Stimulated activated CD4-positive, alpha-beta T cell treated with anti-CD3 and anti-CD28 coated beads, Interleukin-1b, Interleukin-23, amount 100 ng/mL, for 4 hours (primary cell): ENCODE measurements at regions not wholly inside any gene's neighbourhood (a gene's known extent, or its start where the extent isn't known, plus 50 kb on each side); places are given as distances from the start of the nearest gene placed in this dataset.

Source experiments
- DNase-seq, 2 donors: peaks; one replicate each; pipeline ENCODE4 v3.0.0-alpha.2; 2020; ENCODE audit warnings: low read depth in 2 of 2

DNA sequence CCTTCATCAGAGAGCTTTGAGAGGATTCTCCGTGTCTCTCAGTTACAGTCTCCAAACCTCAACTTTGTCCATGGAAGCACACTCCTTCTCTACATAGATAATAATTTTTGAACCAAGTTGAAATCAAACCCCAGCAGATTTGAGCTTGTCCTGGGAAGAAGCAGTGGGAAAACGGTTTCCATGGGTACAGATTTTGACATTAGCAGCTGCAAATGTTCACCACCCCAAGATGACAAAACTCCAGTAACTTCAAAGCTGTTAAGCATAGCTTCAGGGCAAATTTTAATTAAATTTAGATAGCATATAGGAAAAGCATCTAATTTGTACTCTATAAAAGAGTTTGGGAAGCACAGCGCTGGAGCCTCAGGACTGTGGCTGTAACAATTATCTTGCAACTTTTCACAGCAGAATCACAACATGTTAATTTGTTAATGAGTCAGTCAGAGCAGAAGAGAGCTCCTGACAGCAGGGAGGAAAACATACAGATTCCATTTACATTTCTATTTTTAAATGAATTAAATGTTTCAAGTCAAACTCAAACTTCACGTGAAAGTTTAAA lies 240.7 kb downstream of the BMP7 start:
- no peak for DNase-seq

DNA sequence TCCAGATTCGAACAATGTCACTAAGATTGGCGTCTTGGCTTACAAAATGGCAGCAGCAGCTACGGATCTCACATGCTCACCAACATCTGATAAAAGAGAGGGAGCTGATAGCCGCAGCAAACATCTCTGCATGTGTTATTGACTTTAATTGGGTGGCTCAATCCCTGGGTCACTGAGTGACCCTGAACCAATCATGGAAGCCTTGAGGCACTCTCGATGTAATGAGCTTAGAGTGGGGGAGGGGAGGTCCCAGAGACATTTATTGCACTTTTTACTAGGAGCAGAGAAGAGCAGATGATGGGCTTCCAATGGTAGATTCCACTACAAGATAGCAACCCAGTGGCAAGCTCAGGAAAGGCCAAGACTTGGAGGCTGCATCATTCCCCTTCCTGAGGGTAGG lies 238.7 kb downstream of the BMP7 start:
- DNase-seq, result no peak

DNA sequence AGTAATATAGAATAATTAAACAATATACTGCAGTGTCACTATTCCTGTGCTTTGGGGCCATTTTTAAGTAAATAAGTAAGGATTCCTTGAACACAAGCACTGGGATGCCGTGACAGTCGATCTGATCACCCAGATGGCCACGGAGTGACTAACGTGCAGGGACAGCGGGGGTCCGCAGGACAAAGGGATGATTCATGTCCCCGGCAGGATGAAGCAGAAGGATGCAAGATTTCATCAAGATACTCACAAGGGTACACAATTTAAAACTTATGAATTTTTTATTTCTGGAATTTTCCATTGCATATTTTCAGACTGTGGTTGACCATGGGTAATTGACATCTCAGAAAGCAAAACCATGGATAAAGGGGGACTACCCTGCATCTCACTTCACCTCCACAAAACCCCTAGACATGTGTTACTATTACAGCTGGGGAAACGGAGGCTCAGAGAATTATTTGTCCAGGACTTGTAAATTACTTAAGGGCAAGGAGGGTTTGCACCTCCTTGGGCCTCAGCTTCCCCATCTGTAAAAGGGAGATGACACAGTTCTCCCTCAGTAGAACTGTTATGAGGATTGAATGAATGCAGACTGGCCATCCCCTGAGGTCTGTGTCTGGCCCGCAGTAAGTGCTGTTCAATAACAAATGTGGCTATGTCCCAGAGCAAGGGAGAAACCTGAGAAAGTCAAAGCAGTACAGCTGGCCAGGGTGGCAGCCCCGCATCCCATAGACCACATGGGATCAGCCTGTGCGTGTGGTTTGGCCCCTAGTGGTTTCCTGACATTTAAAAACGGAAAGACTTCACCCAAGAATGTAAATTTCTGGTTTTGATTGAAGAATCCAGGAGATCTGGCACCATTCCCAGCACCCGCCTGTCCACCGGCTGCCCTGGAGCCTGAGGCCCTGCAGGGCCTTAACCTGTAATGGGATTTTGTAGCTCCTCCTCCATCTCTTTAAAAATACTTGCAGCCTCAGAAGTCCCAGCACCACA lies 235.5 kb downstream of the BMP7 start:
- no peak for DNase-seq

DNA sequence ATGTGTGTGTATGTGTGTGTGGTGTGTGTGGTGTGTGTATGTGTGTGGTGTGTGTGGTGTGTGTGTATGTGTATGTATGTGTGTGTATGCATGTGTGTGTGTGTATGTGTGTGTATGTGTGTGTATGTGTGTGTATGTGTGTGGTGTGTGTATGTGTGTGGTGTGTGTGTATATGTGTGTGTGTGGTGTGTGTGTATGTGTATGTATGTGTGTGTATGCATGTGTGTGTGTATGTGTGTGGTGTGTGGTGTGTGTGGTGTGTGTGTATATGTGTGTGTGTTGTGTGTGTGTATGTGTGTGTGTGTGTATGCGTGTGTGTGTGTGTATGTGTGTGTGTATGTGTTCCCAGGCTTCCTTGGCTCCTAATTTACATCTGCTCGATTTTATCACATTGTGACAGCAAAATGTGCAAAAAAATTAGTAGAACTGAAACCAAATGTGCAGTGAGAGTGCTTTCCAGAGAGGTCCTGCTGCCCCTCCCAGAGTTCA lies 234.5 kb downstream of the BMP7 start:
- DNase-seq, result no peak

DNA sequence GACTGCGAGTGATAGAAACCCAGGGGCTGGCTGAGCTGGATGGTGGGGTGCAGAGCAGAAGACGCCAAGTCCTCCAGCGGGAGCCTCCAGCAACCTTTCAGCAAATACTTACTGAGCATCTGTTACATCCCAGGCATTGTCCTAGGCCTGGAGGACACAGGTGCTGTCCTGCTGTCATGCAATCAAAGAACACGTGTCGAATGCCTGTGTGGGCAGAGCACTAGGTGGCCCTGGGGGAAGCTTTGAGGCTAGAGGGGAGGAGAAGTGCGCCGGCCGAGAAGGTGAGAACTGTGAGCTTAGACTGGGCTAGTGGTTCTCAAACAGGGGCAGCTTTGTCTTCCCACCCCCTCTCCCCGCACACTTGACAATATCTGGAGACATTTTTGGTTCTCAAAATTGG lies 233.6 kb downstream of the BMP7 start:
- no peak for DNase-seq

DNA sequence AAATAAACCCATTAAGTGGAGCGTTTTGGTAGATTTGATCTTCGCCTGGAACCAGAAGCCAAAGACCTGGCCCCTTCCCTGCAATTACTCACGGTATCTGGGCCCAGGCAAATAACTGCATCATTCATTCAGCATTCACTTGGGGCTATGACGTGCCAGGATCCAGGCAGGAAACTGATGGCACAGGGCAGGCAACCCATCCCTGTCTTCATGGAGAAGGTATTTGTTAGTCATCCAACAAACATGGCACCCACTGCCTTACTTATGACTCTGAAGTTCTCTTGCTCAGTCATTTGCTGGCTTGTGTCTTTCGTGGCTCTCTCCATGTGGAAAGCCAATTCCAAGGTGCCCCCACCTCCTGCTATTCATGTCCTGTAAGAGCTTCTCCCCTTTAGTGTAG lies 232.4 kb downstream of the BMP7 start:
- DNase-seq, result no peak

DNA sequence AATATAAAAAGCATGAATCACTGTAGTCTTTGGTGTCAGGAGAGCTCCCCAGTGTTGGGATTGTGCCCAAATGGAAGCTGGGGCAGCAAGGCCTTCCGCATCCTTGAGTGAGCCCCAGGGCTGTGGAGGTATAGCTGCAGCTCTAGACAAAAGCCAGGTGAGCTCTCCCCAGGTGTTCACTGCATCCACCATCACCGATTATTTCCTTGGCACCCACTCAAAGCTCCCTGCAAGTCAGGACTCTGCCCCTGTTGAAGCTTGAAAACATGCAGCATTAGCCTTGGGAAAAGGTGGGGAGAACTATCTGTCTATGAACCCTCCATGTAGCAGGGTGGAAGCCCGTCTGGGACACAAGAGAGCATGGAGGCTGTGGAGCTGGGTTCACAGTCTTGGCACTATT lies 228.8 kb downstream of the BMP7 start:
- DNase-seq, result no peak

DNA sequence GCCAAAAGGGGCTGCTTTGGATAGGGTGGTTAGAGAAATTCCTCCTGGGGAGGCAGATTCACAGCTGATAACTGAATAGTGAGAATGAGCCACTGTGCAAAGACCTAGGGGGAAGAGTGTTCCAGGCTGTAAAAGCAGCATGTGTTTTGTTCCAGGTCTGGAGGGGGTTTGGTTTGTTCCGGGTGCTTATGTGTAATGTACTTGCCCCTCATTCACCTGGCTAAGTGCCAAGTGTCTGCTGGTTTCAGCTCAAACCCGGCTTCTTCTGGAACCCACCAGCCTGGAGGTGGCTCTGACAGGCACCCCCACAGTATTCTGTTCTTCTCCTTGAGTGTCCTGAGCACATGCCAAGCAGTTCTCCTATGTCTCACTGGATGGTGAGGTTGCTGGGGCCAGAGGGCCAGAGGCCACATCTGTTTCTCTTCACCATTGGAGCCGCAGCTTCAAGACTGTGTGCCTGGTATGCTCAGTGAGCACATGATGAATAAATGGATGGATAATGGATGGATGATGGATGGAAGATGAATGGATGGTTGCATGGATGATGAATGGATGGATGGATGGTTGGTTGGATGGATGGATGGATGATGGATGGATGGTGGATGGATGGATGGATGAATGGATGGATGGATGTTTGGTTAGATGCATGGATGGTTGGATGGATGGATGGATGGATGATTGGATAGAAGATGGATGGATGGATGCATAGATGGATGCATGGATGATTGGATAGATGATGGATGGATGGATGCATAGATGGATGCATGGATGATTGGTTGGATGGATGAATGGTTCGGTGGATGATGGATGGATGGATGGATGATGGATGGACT lies 227.6 kb downstream of the BMP7 start:
- no peak for DNase-seq

DNA sequence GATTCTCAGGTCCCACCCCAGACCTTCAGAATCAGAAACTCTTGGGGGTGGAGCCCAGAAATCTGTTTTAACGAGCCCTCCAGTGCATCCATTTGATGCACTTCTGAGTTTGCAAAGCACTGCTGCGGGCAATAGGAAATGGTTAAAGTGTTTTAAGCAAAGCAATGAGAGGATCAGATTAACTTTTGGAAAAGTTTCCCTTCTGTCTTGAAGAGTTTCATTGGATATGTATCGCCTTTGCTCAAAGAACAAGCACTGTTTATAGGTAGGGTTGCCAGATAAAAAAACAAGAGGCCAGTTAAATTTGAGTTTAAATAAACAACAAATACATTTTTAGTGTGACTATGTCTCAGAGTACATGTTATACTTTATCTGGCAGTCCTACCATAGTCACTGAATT lies 226.0 kb downstream of the BMP7 start:
- no peak for DNase-seq

DNA sequence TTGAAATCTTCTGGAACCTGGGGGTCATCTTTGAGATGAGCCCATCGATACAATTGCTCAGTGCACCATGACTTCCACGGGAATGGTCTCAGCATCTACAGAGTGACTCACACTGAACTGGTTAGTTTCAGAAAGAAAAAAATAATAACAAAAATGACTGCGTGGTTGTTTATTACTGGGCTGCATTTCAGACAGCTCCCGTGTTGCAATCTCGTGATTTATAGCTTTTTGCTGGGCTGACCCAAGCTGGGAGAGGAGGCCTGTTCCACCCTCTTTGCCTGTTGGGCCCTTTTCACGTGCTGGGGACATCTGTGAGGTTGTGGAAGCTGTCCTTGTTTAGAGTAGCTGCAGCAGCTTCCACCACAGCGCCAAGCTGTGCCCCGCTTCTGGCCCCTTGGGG lies 225.5 kb downstream of the BMP7 start:
- no peak for DNase-seq

DNA sequence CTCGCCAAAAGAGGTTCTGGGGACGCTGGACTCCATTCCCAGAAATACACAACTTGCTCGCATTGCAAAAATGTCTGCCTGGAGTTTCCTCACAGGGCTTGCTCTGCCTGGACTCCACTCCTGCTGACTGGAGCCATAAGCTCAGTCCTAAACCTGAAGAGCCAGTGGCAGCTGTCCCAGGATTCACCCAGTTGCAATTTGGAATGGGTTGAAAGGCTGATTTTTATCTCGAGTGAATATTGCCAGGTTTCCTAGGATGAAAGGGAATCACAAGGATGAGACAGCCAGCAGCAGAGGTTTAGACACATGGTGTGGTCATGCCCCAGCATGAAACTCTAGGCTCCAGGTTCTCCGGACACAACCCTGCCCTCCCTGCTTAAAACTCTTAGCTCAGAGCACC lies 223.3 kb downstream of the BMP7 start:
- DNase-seq, result no peak

DNA sequence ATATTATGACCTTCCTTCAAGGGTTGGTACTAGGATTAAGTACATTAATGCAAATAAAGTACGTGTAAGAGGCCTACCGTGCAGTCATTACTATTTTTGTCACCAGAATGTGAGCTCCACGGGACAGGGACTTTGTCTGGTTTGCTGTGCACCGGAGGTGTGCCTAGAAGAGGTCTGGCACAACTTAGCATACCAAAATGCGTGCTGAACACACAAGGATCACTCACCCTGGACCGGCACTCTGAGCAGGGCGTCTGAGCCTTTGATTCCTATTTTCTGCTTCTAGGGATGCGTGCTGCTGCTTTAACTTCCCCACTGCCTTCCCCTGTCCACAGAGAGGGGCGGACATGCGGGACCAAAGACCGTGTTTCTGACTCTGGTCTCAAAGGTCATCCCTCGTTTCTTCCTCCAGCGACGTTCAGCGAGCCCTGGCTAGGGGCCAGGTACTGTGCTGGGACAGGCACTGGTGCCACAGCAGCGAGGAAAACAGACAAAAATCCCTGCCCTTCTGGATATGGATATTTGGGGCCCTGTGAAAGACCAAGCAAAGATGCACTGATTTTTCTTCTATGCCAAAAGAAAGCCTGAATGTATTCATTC lies 222.7 kb downstream of the BMP7 start:
- DNase-seq, result no peak

DNA sequence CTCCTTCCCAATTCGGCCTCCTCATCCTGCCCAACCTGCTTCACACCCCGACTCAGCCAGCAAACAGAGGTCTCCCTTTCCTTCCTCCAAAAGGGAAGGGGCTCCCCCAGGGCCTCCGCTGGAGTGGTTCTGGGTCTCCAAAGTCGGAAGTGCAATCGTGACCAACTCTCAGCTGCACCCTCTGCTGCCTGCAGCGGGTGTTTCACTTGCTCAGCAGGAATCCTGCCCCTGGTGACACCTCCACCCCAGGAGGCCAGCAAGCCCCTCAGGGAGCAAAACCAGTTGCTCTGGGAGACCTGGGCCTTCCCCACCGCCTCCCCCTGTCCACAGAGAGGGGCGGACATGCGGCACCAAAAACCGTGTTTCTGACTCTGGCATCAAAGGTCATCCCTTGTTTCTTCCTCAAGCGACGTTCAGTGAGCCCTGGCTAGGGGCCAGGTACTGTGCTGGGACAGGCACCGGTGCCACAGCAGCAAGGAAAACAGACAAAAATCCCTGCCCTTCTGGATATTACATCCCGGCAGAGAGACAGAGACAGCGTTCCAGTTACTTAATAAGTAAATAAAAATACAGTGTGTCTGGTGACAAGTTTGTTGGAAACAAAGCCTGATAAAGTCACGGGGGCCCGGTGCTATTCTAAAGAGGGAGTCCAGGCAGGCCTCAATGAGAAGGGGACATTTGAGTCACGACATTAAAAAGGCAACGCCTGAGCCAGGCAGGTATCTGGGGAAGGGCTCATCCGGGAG lies 219.0 kb downstream of the BMP7 start:
- DNase-seq, result no peak

DNA sequence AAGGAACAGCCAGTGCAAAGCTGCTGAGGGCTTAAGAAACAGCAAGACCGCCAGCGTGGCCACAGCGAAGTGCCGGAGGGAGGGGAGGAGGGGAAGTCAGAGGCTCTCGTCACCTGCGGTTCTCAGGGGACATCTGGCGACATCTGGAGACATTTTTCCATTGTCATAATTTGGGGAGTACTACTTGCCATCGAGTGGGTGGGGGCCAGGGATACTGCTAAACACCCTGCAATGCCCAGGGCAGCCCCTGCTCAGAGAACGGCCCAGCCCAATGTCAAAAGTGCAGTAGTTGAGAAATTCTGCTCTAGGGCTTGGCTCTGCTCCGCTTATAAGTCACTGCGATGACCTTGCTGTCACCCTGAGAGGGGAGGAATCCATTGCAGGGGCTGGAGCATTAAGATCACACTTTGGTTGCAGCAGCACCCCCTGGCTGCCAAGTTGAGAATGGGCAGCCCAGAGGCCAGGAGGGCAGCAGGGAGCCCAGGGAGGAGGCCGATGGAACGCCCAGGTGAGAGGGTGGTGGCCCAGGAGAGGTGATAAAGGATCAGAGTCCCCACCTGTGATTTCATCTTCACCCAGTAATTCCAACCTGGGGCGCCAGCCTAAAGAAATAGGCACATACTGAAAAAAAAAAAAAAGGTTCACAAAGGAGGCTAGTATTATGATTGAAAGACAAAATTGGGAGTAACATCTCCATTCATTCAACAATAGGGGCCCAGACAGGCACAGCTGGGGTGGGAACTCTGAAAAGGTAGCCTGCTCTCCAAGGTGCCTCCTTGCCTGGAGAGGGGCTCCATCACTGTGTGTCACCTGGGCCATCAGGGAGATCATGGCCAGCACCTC lies 218.2 kb downstream of the BMP7 start:
- DNase-seq, result no peak

DNA sequence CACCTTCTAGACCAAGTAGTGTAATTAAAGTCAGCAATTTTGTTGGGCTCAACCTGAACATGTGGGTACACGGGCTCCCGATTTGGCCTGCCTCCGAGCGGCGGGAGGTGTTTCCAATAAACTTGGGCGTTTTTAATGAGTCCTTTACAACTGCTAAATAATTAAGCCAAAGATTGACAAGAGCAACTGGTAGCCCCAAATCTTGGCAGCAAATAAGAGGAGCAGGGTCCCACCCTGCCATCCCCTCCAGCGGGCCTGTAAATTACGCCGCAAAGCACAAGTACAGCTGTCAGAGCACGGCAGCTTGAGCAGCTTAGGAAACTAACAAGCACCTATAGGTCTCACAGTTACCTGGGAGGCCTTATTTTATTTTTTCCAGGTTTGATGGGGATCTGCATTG lies 217.1 kb downstream of the BMP7 start:
- DNase-seq, result no peak

DNA sequence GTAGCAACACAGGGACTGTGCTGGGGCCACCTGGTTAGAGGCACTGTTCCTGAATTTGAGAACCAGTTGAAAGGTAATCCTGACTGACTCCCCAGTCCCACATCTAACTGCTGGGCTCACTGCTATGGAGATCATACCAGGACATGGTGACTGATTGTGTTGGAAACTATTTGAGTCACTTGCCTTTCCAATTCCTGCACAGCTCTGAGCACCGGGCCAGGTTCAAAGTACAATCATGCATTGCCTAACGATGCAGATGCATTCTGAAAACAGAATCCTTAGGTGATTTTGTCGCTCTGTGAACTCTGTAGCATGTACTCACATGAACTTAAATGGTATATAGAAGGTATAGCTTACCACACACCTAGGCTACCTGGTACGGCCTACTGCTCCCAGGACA lies 215.3 kb downstream of the BMP7 start:
- no peak for DNase-seq

DNA sequence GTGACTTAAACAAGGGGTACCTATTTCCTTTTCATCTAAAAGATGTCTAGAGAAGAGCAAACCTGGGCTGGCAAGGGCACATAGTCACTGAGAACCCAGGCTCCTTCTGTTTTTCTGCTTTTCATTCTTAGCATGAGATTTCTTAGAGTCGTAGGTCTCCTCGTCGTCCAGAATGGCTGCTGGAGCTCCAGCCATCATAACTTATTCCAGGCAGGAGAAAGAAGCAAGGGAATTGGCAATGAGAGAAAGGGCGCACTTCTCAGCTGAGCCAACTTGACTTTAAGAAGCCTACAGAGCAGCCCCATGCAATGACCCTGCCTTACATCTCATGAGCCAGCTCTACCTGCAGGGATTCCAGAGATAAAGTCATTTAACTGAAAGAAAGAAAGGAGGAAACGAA lies 213.4 kb downstream of the BMP7 start:
- no peak for DNase-seq

DNA sequence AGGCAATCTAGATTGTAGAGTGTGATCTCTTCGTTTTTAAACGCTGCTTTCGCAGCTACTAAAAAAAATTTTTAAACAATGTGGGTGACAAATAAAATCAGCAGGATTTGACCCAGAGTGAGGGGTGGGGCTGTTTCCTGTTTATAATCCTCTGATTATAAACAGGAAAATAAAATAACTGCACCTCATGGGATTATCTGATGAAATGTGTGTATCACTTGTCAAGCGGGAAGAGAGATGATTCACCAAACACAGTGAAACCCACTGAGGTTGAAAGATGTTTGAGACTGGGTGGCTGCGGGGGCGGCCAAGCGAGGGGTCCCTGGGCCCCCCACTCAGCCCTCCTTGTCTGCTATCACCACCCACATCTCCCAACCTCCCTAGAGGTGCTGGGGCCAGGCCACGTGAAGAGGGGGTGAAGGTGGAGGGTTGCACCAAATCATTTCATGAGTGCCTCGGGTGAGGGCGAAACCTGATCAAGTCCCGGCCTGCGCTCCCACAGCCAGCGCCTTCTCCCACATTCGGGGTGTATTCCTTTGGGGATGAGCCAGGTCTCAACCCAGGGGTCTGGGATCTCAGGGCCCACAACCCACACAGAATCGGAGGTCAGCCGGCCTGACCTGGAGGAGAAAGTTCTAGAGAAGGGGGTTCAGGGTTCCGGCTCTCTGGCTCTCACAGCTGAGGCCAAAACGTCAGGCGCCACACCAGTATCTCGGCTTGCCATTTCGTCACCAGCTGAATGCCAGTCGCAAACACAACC lies 212.5 kb downstream of the BMP7 start:
- no peak for DNase-seq

DNA sequence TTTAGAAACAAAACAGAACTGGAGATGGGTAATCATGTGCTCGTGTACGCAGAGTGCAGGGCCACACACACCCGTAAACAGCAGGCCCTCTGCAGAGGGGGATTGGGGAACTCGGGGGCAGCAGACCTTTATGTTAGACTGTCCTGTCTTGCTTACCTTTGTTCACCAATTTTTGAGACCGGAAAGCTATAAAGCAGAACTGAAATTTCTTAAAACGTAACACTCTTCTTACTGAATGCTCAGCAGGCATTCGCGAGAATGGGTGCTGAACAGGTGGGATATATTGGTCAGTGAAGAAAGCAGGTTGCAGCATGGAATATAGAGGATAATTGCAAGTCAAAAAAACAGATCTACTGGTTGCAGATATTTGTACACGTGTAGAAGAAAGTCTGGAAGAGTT lies 211.1 kb downstream of the BMP7 start:
- DNase-seq, result no peak

DNA sequence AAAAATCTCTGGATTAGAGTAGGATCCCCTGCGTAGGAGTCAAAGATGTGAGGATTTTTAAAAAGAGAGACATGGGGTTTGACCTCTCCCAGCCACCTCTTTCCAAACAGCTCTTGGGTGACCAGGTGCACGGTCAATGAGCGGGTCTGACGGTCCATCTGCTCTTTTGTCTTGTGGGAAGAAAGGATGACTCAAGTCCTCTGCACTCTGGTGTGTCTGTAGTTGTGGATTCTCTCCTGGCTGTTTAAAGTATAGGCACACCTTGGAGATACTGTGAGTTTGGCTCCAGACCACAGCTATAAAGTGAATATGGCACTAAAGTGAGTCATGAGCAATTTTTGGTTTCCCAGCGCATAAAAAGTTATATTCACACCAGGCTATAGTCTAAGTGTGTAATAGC lies 209.8 kb downstream of the BMP7 start:
- DNase-seq, result no peak
